ENCODE measurements at regions not wholly inside any gene's neighbourhood (a gene's known extent, or its start where the extent isn't known, plus 50 kb on each side); places are given as distances from the start of the nearest gene placed in this dataset.

GRCh38 chr5:106768392-106768791 lies 902.3 kb downstream of the EFNA5 start:
- TF ChIP-seq, protein P1, sequence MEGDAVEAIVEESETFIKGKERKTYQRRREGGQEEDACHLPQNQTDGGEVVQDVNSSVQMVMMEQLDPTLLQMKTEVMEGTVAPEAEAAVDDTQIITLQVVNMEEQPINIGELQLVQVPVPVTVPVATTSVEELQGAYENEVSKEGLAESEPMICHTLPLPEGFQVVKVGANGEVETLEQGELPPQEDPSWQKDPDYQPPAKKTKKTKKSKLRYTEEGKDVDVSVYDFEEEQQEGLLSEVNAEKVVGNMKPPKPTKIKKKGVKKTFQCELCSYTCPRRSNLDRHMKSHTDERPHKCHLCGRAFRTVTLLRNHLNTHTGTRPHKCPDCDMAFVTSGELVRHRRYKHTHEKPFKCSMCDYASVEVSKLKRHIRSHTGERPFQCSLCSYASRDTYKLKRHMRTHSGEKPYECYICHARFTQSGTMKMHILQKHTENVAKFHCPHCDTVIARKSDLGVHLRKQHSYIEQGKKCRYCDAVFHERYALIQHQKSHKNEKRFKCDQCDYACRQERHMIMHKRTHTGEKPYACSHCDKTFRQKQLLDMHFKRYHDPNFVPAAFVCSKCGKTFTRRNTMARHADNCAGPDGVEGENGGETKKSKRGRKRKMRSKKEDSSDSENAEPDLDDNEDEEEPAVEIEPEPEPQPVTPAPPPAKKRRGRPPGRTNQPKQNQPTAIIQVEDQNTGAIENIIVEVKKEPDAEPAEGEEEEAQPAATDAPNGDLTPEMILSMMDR (IDR thresholded peaks at IDR 0.05; ENCODE audit: low read length), result no peak
- TF ChIP-seq EZH2 (IDR thresholded peaks at IDR 0.05; ENCODE audit: borderline replicate concordance, low read length), result no peak
